HG02840 (cell line): ENCODE measurements at regions not wholly inside any gene's neighbourhood (a gene's known extent, or its start where the extent isn't known, plus 50 kb on each side); places are given as distances from the start of the nearest gene placed in this dataset.

ENCODE experiments used
- ATAC-seq: cut with Tn5 transposase; IDR thresholded peaks from one replicate; pipeline ENCODE4 v1.9.1; 2021; ENCODE audit warnings: mild to moderate bottlenecking, moderate library complexity, moderate number of reproducible peaks; ENCODE audit not compliant: unreplicated experiment, low FRiP score

- ATAC-seq: no peak
Observed at GRCh38 chr22:48517039-48518030, 1310.3 kb downstream of the BRD1 start.

GRCh38 chr22:48516571-48516970, 1311.1 kb downstream of the BRD1 start:
- no peak for ATAC-seq

GRCh38 chr22:48515571-48516200, 1312.0 kb downstream of the BRD1 start:
- no peak for ATAC-seq

- no peak for ATAC-seq
Observed at GRCh38 chr22:48513929-48514328, 1313.7 kb downstream of the BRD1 start.

GRCh38 chr22:48513446-48513845, 1314.2 kb downstream of the BRD1 start:
- ATAC-seq: no peak

- ATAC-seq: no peak
Observed at GRCh38 chr22:48511781-48512327, 1315.8 kb downstream of the BRD1 start.

- ATAC-seq: no peak
Observed at GRCh38 chr22:48511211-48511610, 1316.5 kb downstream of the BRD1 start.

GRCh38 chr22:48510599-48510998, 1317.1 kb downstream of the BRD1 start:
- no peak for ATAC-seq

- ATAC-seq: no peak
Observed at GRCh38 chr22:48507595-48508350, 1319.9 kb downstream of the BRD1 start.

- ATAC-seq: no peak
Observed at GRCh38 chr22:48507171-48507570, 1320.5 kb downstream of the BRD1 start.

GRCh38 chr22:48506506-48507145, 1321.0 kb downstream of the BRD1 start:
- ATAC-seq: no peak

- no peak for ATAC-seq
Observed at GRCh38 chr22:48505891-48506290, 1321.8 kb downstream of the BRD1 start.

GRCh38 chr22:48504519-48505140, 1323.0 kb downstream of the BRD1 start:
- ATAC-seq: no peak

GRCh38 chr22:48503876-48504275, 1323.8 kb downstream of the BRD1 start:
- ATAC-seq: no peak

GRCh38 chr22:48503035-48503625, 1324.5 kb downstream of the BRD1 start:
- ATAC-seq: no peak

- no peak for ATAC-seq
Observed at GRCh38 chr22:48501231-48501750, 1326.4 kb downstream of the BRD1 start.

GRCh38 chr22:48500471-48501230, 1327.0 kb downstream of the BRD1 start:
- ATAC-seq: no peak
